Suprapubic skin (tissue), 4 donors: ENCODE measurements at regions not wholly inside any gene's neighbourhood (a gene's known extent, or its start where the extent isn't known, plus 50 kb on each side); places are given as distances from the start of the nearest gene placed in this dataset.

ENCODE experiments used
- DNase-seq, 2 donors: peaks; one replicate each; pipeline ENCODE4 v3.0.0-alpha.2; 2019; ENCODE audit warnings: low spot score in 2 of 2
- H3K27ac ChIP-seq: fragments of 200-600 bp; sonication (generic); one replicate; pipeline ENCODE4 v1.5.1; 2019
- H3K27me3 ChIP-seq: fragments of 200-600 bp; sonication (generic); one replicate; pipeline ENCODE4 v1.5.1; 2019
- H3K36me3 ChIP-seq: fragments of 200-600 bp; sonication (generic); one replicate; pipeline ENCODE4 v1.5.1; 2019
- H3K4me1 ChIP-seq: fragments of 200-600 bp; sonication (generic); one replicate; pipeline ENCODE4 v1.5.1; 2019
- H3K4me3 ChIP-seq: fragments of 200-600 bp; sonication (generic); one replicate; pipeline ENCODE4 v1.5.1; 2019; ENCODE audit warnings: mild to moderate bottlenecking
- H3K9me3 ChIP-seq: fragments of 200-600 bp; sonication (generic); one replicate; pipeline ENCODE4 v1.5.1; 2019
- CTCF ChIP-seq, 2 donors: fragments of 200-600 bp in 1 of 2; fragments of 450-650 bp in 1 of 2; sonication (generic) in 1 of 2; IDR thresholded peaks; one replicate each; pipeline ENCODE4 v1.5.1; 2016 to 2019; ENCODE audit warnings: antibody characterized with exemption in 2 of 2, mild to moderate bottlenecking in 1 of 2, moderate library complexity in 1 of 2
- EP300 ChIP-seq: sonication (generic); formaldehyde crosslinking; IDR thresholded peaks from one replicate; pipeline ENCODE4 v1.6.1; 2017; ENCODE audit warnings: antibody characterized with exemption
- POLR2A ChIP-seq, 2 donors: fragments of 450-650 bp; IDR thresholded peaks; one replicate each; pipeline ENCODE4 v1.6.1; 2017; ENCODE audit warnings: antibody characterized with exemption in 2 of 2, mild to moderate bottlenecking in 2 of 2, moderate library complexity in 2 of 2
- POLR2AphosphoS5 ChIP-seq, 3 donors: sonication (generic); formaldehyde crosslinking; IDR thresholded peaks; one replicate each; pipeline ENCODE4 v1.6.1; 2017; ENCODE audit warnings: antibody characterized with exemption in 3 of 3
- WGBS: methylation state at CpG from one replicate; pipeline ENCODE4 v1.1.5; 2018; 5-methylcytosine and 5-hydroxymethylcytosine counted together

- Histone ChIP-seq H3K27me3 (no peaks in the 10 kb centered on the region), H3K36me3 (no peaks in the 10 kb centered on the region), H3K4me1 (peaks cover 6% of the 10 kb centered on the region), H3K9me3 (no peaks in the 10 kb centered on the region), H3K27ac (no peak overlapping the region), H3K4me3 (no peak overlapping the region)
- TF ChIP-seq POLR2A (IDR thresholded peaks at IDR 0.05) (no peak), CTCF (IDR thresholded peaks at IDR 0.05) (no peak), EP300 (no peak), POLR2AphosphoS5 (IDR thresholded peaks at IDR 0.05) (no peak)
- WGBS = 79% methylated on average over 3 of the region's 3 CpGs
- DNase-seq = no peak
Observed at GRCh38 chr13:40074338-40074737, 418.9 kb downstream of the COG6 start.

GRCh38 chr13:40075281-40075680 is 419.8 kb downstream of the COG6 start:
- Histone ChIP-seq H3K27me3 (no peaks in the 10 kb centered on the region), H3K4me1 (no peaks in the 10 kb centered on the region), H3K36me3 (no peaks in the 10 kb centered on the region), H3K9me3 (no peaks in the 10 kb centered on the region), H3K27ac (no peak overlapping the region), H3K4me3 (no peak overlapping the region)
- TF ChIP-seq POLR2AphosphoS5 (IDR thresholded peaks at IDR 0.05) (no peak), CTCF (IDR thresholded peaks at IDR 0.05) (no peak), POLR2A (IDR thresholded peaks at IDR 0.05) (no peak), EP300 (no peak)
- DNase-seq = no peak
- 97% methylated on average over 5 of the region's 5 CpGs for WGBS

- Histone ChIP-seq H3K36me3 (no peaks in the 10 kb centered on the region), H3K4me1 (no peaks in the 10 kb centered on the region), H3K9me3 (no peaks in the 10 kb centered on the region), H3K4me3 (no peak overlapping the region), H3K27me3 (no peaks in the 10 kb centered on the region), H3K27ac (no peak overlapping the region)
- TF ChIP-seq EP300 (no peak), POLR2A (IDR thresholded peaks at IDR 0.05) (no peak), CTCF (IDR thresholded peaks at IDR 0.05) (no peak), POLR2AphosphoS5 (IDR thresholded peaks at IDR 0.05) (no peak)
- WGBS = 80% methylated on average over 3 of the region's 3 CpGs
- no peak for DNase-seq
Observed at GRCh38 chr13:40076765-40077362, 421.4 kb downstream of the COG6 start.

GRCh38 chr13:40077396-40078027 is 422.1 kb downstream of the COG6 start:
- no peak overlapping the region for H3K27ac ChIP-seq
- H3K4me3 ChIP-seq = no peak overlapping the region
- no peak for DNase-seq
- H3K27me3 ChIP-seq = no peaks in the 10 kb centered on the region
- H3K4me1 ChIP-seq = no peaks in the 10 kb centered on the region
- 90% methylated on average over 9 of the region's 9 CpGs for WGBS
- no peaks in the 10 kb centered on the region for H3K9me3 ChIP-seq
- H3K36me3 ChIP-seq = no peaks in the 10 kb centered on the region
- no peak for TF ChIP-seq POLR2AphosphoS5 (IDR thresholded peaks at IDR 0.05)
- TF ChIP-seq EP300 = no peak
- no peak for TF ChIP-seq POLR2A (IDR thresholded peaks at IDR 0.05)
- TF ChIP-seq CTCF (IDR thresholded peaks at IDR 0.05) = no peak

- no peaks in the 10 kb centered on the region for H3K27me3 ChIP-seq
- no peak for DNase-seq
- H3K9me3 ChIP-seq = no peaks in the 10 kb centered on the region
- TF ChIP-seq CTCF (IDR thresholded peaks at IDR 0.05) = no peak
- TF ChIP-seq POLR2A (IDR thresholded peaks at IDR 0.05) = no peak
- TF ChIP-seq POLR2AphosphoS5 (IDR thresholded peaks at IDR 0.05) = no peak
- TF ChIP-seq EP300 = no peak
- H3K4me3 ChIP-seq = no peak overlapping the region
- H3K27ac ChIP-seq = no peak overlapping the region
- H3K4me1 ChIP-seq = no peaks in the 10 kb centered on the region
- 100% methylated on average over 1 of the region's 1 CpG for WGBS
- no peaks in the 10 kb centered on the region for H3K36me3 ChIP-seq
Observed at GRCh38 chr13:40079721-40080120, 424.3 kb downstream of the COG6 start.
